ENCODE measurements at regions not wholly inside any gene's neighbourhood (a gene's known extent, or its start where the extent isn't known, plus 50 kb on each side); places are given as distances from the start of the nearest gene placed in this dataset.

- no peak for TF ChIP-seq CTCF (IDR thresholded peaks at IDR 0.05; ENCODE audit: low read depth, low read length)
- no peak for TF ChIP-seq EZH2phosphoT487 (IDR thresholded peaks at IDR 0.05; ENCODE audit: low read depth)
Measured at GRCh38 chr6:80592436-80592835, 486.0 kb downstream of the BCKDHB start.
